ENCODE measurements at regions not wholly inside any gene's neighbourhood (a gene's known extent, or its start where the extent isn't known, plus 50 kb on each side); places are given as distances from the start of the nearest gene placed in this dataset.

DNA sequence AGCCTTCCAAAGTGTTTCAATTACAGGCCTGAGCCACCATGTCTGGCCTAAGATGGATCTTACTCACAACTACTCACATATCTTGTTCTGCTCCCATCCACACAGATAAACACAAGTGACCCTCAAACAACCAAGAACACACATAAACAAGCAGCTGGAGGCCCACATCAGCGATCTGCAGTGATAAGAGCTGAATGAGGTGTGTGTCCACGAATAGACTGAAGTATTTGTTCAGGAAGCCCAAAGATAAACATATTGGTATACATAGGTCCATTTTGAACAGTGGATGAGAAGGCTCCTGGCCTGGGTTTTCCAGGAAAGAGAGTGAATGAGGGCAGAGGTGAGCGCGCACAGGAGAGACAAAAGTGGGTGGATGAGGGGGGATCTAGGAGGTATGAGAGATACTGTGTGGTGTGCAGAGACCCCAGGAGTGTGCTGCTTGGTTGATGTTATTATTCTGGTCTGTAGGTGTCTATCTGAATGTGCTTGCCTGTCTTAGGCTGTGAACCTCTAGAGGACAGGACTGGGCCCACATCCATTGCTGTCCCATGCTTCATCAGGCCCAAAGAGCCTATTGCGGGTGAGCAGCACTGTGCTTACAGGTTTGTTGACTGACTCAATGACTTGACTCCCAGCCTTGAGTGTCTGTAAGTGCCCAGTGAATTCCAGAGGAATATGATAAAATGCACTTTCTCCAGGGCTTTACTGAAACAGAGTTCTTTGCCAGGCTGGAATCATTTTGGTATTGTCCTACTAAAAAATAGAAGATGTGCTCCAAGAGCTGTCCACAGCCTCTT lies 79.9 kb upstream of the ATP1A1 start (continued):
- TF ChIP-seq, protein P1, sequence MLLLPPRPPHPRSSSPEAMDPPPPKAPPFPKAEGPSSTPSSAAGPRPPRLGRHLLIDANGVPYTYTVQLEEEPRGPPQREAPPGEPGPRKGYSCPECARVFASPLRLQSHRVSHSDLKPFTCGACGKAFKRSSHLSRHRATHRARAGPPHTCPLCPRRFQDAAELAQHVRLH (CRISPR knock-in tag; IDR thresholded peaks at IDR 0.05; ENCODE audit: borderline replicate concordance, low read depth): 0 out of 2 replicates have a peak, but pooled peaks have one; percentile 34
- peak; percentile 49; the same call in 1 of the 2 replicates for TF ChIP-seq ZNF12 (CRISPR knock-in tag; IDR thresholded peaks at IDR 0.05)
- TF ChIP-seq ZFP62 (CRISPR knock-in tag; IDR thresholded peaks at IDR 0.05): no peak
- TF ChIP-seq ZBTB20 (CRISPR knock-in tag; IDR thresholded peaks at IDR 0.05; ENCODE audit: borderline replicate concordance, low read depth): peak; percentile 86
- no peak for TF ChIP-seq WIZ (CRISPR knock-in tag; IDR thresholded peaks at IDR 0.05)
- TF ChIP-seq ZNF839 (CRISPR knock-in tag; IDR thresholded peaks at IDR 0.05; ENCODE audit: borderline replicate concordance): no peak
- peak; percentile 20; the same call in 1 of the 2 replicates for TF ChIP-seq GABPB1 (CRISPR knock-in tag; IDR thresholded peaks at IDR 0.05)
- no peak for TF ChIP-seq STAT5B (CRISPR knock-in tag; IDR thresholded peaks at IDR 0.05)
- TF ChIP-seq ZNF564 (CRISPR knock-in tag; IDR thresholded peaks at IDR 0.05): no peak; the same call in 1 of the 2 replicates
- TF ChIP-seq KDM2A (CRISPR knock-in tag; IDR thresholded peaks at IDR 0.05; ENCODE audit: borderline replicate concordance, low read depth): 0 out of 2 replicates have a peak, but pooled peaks have one; percentile 14
- TF ChIP-seq, protein P2, sequence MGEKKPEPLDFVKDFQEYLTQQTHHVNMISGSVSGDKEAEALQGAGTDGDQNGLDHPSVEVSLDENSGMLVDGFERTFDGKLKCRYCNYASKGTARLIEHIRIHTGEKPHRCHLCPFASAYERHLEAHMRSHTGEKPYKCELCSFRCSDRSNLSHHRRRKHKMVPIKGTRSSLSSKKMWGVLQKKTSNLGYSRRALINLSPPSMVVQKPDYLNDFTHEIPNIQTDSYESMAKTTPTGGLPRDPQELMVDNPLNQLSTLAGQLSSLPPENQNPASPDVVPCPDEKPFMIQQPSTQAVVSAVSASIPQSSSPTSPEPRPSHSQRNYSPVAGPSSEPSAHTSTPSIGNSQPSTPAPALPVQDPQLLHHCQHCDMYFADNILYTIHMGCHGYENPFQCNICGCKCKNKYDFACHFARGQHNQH (CRISPR knock-in tag; IDR thresholded peaks at IDR 0.05): peak; percentile 85; the same call in 1 of the 2 replicates
- peak; percentile 85; the same call in 1 of the 2 replicates for TF ChIP-seq NKX3-1 (CRISPR knock-in tag; IDR thresholded peaks at IDR 0.05)
- TF ChIP-seq, protein P3, sequence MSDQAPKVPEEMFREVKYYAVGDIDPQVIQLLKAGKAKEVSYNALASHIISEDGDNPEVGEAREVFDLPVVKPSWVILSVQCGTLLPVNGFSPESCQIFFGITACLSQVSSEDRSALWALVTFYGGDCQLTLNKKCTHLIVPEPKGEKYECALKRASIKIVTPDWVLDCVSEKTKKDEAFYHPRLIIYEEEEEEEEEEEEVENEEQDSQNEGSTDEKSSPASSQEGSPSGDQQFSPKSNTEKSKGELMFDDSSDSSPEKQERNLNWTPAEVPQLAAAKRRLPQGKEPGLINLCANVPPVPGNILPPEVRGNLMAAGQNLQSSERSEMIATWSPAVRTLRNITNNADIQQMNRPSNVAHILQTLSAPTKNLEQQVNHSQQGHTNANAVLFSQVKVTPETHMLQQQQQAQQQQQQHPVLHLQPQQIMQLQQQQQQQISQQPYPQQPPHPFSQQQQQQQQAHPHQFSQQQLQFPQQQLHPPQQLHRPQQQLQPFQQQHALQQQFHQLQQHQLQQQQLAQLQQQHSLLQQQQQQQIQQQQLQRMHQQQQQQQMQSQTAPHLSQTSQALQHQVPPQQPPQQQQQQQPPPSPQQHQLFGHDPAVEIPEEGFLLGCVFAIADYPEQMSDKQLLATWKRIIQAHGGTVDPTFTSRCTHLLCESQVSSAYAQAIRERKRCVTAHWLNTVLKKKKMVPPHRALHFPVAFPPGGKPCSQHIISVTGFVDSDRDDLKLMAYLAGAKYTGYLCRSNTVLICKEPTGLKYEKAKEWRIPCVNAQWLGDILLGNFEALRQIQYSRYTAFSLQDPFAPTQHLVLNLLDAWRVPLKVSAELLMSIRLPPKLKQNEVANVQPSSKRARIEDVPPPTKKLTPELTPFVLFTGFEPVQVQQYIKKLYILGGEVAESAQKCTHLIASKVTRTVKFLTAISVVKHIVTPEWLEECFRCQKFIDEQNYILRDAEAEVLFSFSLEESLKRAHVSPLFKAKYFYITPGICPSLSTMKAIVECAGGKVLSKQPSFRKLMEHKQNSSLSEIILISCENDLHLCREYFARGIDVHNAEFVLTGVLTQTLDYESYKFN (CRISPR knock-in tag; conservative IDR thresholded peaks at IDR 0.05): peak; percentile 94
- TF ChIP-seq ZNF773 (CRISPR knock-in tag; IDR thresholded peaks at IDR 0.05; ENCODE audit: borderline replicate concordance): no peak
- TF ChIP-seq YEATS4 (CRISPR knock-in tag; IDR thresholded peaks at IDR 0.05; ENCODE audit: borderline replicate concordance): peak; percentile 57; the same call in 1 of the 2 replicates
- TF ChIP-seq, protein P4, sequence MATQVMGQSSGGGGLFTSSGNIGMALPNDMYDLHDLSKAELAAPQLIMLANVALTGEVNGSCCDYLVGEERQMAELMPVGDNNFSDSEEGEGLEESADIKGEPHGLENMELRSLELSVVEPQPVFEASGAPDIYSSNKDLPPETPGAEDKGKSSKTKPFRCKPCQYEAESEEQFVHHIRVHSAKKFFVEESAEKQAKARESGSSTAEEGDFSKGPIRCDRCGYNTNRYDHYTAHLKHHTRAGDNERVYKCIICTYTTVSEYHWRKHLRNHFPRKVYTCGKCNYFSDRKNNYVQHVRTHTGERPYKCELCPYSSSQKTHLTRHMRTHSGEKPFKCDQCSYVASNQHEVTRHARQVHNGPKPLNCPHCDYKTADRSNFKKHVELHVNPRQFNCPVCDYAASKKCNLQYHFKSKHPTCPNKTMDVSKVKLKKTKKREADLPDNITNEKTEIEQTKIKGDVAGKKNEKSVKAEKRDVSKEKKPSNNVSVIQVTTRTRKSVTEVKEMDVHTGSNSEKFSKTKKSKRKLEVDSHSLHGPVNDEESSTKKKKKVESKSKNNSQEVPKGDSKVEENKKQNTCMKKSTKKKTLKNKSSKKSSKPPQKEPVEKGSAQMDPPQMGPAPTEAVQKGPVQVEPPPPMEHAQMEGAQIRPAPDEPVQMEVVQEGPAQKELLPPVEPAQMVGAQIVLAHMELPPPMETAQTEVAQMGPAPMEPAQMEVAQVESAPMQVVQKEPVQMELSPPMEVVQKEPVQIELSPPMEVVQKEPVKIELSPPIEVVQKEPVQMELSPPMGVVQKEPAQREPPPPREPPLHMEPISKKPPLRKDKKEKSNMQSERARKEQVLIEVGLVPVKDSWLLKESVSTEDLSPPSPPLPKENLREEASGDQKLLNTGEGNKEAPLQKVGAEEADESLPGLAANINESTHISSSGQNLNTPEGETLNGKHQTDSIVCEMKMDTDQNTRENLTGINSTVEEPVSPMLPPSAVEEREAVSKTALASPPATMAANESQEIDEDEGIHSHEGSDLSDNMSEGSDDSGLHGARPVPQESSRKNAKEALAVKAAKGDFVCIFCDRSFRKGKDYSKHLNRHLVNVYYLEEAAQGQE (IDR thresholded peaks at IDR 0.05; ENCODE audit: borderline replicate concordance in 1 of 2, low read depth in 1 of 2, low read length in 2 of 2): peak in 1 of 2 experiments; percentile 70; a peak in 1 of 4 replicates
- TF ChIP-seq CENPT (CRISPR knock-in tag; IDR thresholded peaks at IDR 0.05; ENCODE audit: low read depth): no peak
